Glutamatergic neuron (in vitro differentiated cells): ENCODE measurements at regions not wholly inside any gene's neighbourhood (a gene's known extent, or its start where the extent isn't known, plus 50 kb on each side); places are given as distances from the start of the nearest gene placed in this dataset.
A peak's percentile ranks its signal among the peaks of the same experiment; 100 is the strongest.

Experiments used
- DNase-seq: peaks from one replicate; pipeline ENCODE4 v3.0.0; 2022
- H3K27ac Mint-ChIP-seq: one replicate; pipeline ENCODE4 v1.8.0; 2020; ENCODE audit warnings: mild to moderate bottlenecking, mixed read lengths, inconsistent platforms; ENCODE audit not compliant: unreplicated experiment
- H3K27me3 Mint-ChIP-seq: one replicate; pipeline ENCODE4 v1.8.0; 2020; ENCODE audit warnings: mild to moderate bottlenecking, moderate library complexity, mixed read lengths, inconsistent platforms; ENCODE audit not compliant: unreplicated experiment
- H3K36me3 Mint-ChIP-seq: one replicate; pipeline ENCODE4 v1.8.0; 2020; ENCODE audit warnings: mild to moderate bottlenecking, mixed read lengths, inconsistent platforms; ENCODE audit not compliant: unreplicated experiment
- H3K4me1 Mint-ChIP-seq: one replicate; pipeline ENCODE4 v1.8.0; 2020; ENCODE audit warnings: mild to moderate bottlenecking, low read depth, mixed read lengths, inconsistent platforms; ENCODE audit not compliant: unreplicated experiment
- H3K4me3 Mint-ChIP-seq: one replicate; pipeline ENCODE4 v1.8.0; 2020; ENCODE audit warnings: mild to moderate bottlenecking, mixed read lengths, inconsistent platforms; ENCODE audit not compliant: unreplicated experiment
- H3K9me3 Mint-ChIP-seq: one replicate; pipeline ENCODE4 v1.8.0; 2020; ENCODE audit warnings: mild to moderate bottlenecking, moderate library complexity, mixed read lengths, inconsistent platforms; ENCODE audit not compliant: unreplicated experiment
- TF ChIP-seq, protein P1 (sequence below): fragments of 200-600 bp; sonication (generic); IDR thresholded peaks from one replicate; pipeline ENCODE4 v1.5.0; 2021; ENCODE audit not compliant: partially characterized antibody, unreplicated experiment

- no peak overlapping the region for H3K4me3 Mint-ChIP-seq
- H3K27ac Mint-ChIP-seq: no peak overlapping the region
- DNase-seq: no peak
- H3K4me1 Mint-ChIP-seq: no peaks in the 10 kb centered on the region
- peaks cover 2% of the 10 kb centered on the region for H3K9me3 Mint-ChIP-seq
- TF ChIP-seq, protein P1, sequence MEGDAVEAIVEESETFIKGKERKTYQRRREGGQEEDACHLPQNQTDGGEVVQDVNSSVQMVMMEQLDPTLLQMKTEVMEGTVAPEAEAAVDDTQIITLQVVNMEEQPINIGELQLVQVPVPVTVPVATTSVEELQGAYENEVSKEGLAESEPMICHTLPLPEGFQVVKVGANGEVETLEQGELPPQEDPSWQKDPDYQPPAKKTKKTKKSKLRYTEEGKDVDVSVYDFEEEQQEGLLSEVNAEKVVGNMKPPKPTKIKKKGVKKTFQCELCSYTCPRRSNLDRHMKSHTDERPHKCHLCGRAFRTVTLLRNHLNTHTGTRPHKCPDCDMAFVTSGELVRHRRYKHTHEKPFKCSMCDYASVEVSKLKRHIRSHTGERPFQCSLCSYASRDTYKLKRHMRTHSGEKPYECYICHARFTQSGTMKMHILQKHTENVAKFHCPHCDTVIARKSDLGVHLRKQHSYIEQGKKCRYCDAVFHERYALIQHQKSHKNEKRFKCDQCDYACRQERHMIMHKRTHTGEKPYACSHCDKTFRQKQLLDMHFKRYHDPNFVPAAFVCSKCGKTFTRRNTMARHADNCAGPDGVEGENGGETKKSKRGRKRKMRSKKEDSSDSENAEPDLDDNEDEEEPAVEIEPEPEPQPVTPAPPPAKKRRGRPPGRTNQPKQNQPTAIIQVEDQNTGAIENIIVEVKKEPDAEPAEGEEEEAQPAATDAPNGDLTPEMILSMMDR: no peak
- H3K27me3 Mint-ChIP-seq: no peaks in the 10 kb centered on the region
- no peaks in the 10 kb centered on the region for H3K36me3 Mint-ChIP-seq
These were observed 576.9 kb downstream of the TDRD15 start for GRCh38 chr2:21700644-21701043.

- no peaks in the 10 kb centered on the region for H3K27me3 Mint-ChIP-seq
- no peak overlapping the region for H3K27ac Mint-ChIP-seq
- no peaks in the 10 kb centered on the region for H3K36me3 Mint-ChIP-seq
- no peak overlapping the region for H3K4me3 Mint-ChIP-seq
- TF ChIP-seq, protein P1: no peak
- H3K4me1 Mint-ChIP-seq: no peaks in the 10 kb centered on the region
- no peak for DNase-seq
- no peaks in the 10 kb centered on the region for H3K9me3 Mint-ChIP-seq
These were observed 586.3 kb downstream of the TDRD15 start for GRCh38 chr2:21710031-21710430.

DNA sequence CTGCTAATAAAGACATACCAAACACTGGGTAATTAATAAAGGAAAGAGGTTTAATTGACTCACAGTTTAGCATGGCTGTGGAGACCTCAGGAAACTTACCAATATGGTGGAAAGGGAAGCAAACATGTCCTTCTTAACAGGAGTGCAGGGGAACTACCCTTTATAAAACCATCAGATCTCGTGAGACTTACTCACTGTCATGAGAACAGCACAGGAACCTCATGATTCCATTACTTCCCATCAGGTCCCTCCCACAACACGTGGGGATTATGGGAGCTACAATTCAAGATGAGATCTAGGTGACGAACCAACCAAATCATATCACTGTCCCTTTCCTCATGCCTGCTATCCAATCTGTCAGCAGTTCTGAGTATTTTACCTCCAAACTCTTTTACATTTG, 586.7 kb downstream of the TDRD15 start:
- no peak overlapping the region for H3K27ac Mint-ChIP-seq

GRCh38 chr2:21715887-21716286, 592.1 kb downstream of the TDRD15 start:
- DNase-seq: peak; percentile 15
- H3K4me3 Mint-ChIP-seq: no peak overlapping the region
- H3K27me3 Mint-ChIP-seq: no peaks in the 10 kb centered on the region
- TF ChIP-seq, protein P1: no peak
- H3K4me1 Mint-ChIP-seq: no peaks in the 10 kb centered on the region
- no peaks in the 10 kb centered on the region for H3K9me3 Mint-ChIP-seq
- H3K27ac Mint-ChIP-seq: no peak overlapping the region
- no peaks in the 10 kb centered on the region for H3K36me3 Mint-ChIP-seq

More for the DNA sequence above, 586.7 kb downstream of the TDRD15 start:
- Mint-ChIP-seq H3K27me3 (no peaks in the 10 kb centered on the region), H3K9me3 (no peaks in the 10 kb centered on the region), H3K4me3 (no peak overlapping the region), H3K36me3 (no peaks in the 10 kb centered on the region), H3K4me1 (no peaks in the 10 kb centered on the region)
- DNase-seq: no peak
- TF ChIP-seq, protein P1: no peak

GRCh38 chr2:21727101-21727500, 603.3 kb downstream of the TDRD15 start:
- Mint-ChIP-seq H3K9me3 (no peaks in the 10 kb centered on the region), H3K27me3 (no peaks in the 10 kb centered on the region), H3K4me1 (no peaks in the 10 kb centered on the region), H3K36me3 (no peaks in the 10 kb centered on the region), H3K4me3 (no peak overlapping the region), H3K27ac (no peak overlapping the region)
- TF ChIP-seq, protein P1: no peak
- no peak for DNase-seq
